8988T (cell line): ENCODE measurements at regions not wholly inside any gene's neighbourhood (a gene's known extent, or its start where the extent isn't known, plus 50 kb on each side); places are given as distances from the start of the nearest gene placed in this dataset.
"Not testable (repeated sequence)": the region's sequence is repeated elsewhere in the genome, so short reads cannot be mapped to it uniquely, and the experiment has no call there.

ENCODE experiments used
- DNase-seq: peaks from one replicate; pipeline ENCODE4 v3.0.0; 2011

DNA sequence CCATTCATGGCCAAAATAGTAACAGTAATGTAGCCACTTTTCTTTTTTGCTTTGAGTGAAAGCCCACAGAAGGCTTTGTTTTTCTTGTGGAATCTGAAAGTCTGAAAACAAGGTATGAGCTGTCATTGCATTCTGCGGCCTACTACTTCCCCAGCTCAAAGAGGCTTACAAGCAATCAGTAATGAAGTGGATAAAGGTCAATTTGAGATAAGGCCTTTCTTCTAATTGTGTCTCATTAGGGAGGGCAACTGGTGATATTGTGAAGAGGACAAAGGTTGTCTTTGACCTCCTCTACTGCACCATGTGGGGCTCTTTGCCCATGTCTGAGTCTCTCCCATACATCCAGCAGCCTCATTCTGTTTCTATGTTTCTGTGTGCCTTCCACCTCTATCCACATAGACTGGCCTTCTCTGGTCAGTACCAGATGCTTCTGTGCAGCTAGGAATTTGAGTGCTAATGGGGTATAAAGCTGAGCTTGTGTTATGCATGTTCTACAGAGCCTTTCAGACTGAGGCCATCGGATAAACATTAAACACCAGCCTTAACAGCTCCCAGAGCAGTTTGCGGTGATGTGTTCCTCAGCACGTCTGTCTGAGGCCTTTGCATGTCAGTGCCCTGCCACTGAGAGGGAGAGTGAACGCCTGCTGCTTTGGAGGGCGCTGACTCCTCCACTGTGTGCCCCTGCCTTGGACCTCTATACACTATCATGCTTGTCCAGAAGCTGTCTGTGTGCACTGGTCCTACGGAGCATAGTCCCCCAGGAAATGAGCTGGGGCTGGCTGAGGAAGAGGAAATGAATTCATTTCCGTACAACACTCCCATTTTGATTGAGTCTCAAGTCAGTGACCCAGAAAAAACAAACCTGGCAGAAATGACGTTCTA is 80.2 kb downstream of the SH2D1A start:
- no peak for DNase-seq

- DNase-seq, result no peak
Measured at GRCh38 chrX:124433186-124433585, 86.8 kb downstream of the SH2D1A start.

DNA sequence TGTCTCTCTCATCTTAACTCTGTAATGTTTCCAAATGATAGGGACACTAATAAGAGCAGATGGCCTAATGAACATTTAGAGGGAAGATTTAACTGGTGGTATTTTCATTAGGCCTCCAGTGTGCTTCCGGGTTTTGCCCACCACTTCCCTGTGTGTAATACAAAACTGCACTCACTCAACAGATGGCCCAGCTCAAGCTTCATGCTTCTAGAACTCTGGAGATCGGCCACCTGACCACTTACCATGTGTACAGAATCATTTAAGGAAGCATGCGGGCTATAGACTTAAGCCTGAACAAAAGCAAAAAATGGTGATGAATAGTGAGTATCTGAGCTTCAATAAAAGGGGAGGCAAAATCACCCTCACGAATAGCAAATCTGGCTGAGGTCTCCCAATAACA is 89.3 kb downstream of the SH2D1A start:
- no peak for DNase-seq

GRCh38 chrX:124440695-124441094 is 94.3 kb downstream of the SH2D1A start:
- DNase-seq, result no peak

- DNase-seq, result no peak
Measured at GRCh38 chrX:124441971-124442590, 95.7 kb downstream of the SH2D1A start.

DNA sequence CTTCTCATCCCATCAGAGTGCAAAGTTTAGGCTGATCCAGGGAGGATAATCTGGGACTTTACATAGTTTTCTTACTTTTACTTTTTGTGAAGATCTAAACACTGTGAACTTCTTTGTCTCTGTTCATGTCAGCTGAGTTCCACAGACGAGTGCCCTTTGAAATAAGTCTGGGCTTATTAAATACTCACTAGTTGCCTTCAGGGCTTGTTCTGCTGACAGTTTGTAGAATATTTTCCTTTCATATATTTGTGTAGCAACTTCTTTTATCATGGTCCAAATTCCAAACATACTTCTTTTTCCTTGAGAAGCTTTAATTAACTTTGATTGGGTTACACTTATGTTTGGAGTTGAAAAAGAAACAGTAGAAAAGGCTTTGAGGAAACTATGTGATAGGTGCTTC is 109.6 kb downstream of the SH2D1A start:
- DNase-seq, result no peak

DNA sequence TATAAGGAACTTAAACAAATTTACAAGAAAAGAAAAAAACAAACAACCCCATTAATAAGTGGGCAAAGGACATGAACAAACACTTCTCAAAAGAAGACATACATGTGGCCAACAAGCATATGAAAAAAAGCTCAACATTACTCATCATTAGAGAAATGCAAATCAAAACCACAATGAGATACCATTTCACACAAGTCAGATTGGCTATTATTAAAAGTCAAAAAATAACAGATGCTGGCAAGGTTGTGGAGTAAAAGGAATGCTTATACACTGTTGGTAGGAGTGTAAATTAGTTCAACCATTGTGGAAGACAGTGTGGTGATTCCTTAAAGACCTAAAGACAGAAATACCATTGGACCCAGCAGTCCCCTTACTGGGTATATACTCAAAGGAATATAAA is 113.5 kb downstream of the SH2D1A start:
- not testable (repeated sequence) for DNase-seq

GRCh38 chrX:124462931-124463330 is 116.6 kb downstream of the SH2D1A start:
- no peak for DNase-seq

DNA sequence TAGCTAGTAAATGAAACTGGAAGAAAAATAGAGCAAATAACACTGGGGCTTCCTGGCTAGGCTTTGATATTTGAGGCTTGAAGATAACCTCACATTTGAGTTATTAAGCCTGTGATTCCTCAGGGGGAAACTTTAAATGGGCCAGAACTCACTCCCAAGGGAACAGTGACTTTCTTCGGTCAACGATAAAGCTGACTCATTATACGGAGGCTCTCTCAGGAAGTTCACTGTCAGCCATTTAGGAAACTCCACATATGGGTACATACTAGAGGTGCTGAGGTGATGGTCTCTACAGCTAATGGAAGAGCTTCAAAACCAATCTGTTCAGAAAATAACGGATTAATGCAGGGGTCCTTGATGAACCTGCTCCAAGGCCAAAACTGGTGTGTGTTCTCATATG is 120.8 kb downstream of the SH2D1A start:
- no peak for DNase-seq

DNA sequence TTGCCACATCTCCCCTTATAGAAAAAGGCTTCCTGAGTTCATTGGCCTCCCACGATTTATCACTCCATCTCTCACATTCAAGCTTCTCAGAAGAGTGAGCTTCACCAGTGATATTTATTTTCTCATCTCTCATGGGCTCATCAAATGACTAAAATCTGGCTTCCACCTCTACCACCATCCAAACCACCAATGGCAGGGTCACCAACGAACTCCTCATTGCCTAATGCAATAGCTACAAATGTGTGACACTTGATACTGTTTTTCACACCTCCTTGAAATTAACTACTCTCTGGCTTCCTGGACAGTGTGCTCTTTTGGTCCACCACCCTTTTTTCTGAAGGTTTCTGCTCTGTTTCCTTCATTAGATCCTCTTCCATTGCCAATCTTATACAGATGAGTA is 129.0 kb downstream of the SH2D1A start:
- no peak for DNase-seq

GRCh38 chrX:124476562-124476961 is 130.2 kb downstream of the SH2D1A start:
- DNase-seq, result no peak

- DNase-seq, result no peak
Measured at GRCh38 chrX:124478046-124478445, 131.7 kb downstream of the SH2D1A start.

DNA sequence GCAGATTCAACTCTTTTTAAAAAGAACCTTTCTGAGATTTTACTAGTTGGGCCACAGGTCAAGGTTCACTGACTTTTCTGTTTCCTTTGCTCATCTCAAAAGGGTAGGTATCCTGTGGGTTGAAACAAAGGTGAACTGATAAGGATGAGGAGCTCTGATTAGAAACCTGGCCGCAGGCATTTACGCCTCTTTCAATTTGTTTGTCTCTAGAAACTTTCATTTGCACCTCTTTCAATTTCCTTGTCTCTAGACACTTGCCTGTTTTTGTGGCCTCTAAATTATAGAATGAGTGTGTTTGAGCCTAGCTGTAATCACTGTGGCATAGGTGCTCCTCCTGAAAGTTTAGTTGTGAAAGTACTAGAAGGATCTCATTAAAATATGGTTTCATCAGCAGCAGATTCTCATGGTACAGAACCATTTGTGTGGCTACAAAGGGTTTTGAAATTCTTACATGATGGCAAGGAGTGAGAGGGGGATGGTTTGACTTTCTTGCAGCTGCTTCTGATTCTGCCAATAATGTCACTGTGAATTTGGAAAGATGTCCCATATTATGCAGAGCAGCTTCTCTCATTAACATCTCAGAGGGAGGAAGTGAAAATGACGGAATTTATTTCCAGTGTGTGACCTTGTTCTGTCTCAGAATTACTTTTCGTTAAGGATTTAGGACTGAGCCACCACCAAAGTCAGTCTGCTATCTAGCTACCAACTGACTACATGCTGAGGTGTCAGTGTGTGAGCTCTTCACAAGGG is 142.2 kb downstream of the SH2D1A start:
- DNase-seq, result no peak

DNA sequence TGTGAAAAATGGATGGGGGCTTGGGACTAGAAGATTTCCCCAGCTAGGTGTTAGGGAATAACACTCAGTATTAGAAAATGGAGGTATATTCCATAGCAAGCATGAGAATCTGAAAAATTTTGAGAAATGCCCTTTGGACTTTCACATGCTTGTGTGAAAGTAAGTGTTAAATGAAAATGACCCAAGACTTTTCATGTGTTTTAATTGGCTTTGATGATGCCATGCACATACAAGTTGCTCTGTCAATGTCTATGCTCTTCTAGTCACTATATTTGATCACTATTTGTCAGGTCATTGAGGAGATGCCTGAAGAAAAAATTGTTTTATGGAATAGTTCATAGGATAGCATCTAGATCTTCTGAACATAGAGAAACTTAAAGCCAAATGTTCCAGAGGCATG is 147.6 kb downstream of the SH2D1A start:
- DNase-seq, result no peak

DNA sequence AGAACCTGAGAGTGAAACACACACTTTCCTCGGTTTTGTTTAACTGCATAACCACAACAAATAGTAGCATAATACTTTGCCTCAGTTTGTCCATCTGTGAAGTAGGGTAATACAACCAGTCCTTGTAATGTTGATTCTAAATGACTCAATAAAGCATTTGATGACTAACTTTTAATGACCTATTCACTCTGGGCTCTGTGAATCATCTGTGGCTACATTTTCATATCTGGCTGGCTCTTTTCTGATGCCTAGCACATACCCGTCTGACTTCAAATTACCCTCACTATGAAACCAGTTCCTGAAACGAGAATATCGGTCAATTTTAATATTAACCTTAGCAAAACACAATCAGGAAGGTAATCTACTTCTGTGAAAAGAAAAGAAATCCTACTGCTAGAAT is 151.0 kb downstream of the SH2D1A start:
- DNase-seq, result no peak

DNA sequence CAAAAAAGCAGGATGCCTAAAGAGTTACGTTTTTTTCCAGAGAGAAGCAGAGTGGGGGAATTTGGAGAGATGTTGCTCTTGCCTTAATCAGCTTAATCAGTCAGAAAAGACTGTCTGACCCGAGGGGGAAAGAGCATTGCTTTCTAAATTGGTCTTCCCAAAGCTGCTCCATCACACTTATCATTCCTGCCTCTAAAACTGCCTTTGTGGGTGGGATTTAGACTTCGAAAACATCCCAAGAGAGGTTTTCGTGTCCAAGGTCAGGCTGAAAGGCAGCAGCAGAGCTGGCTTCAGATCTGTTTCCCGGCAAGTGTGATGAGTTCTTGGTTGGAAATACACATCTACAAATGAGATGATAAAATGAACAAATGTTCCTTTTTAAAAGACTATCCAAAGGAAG is 155.2 kb downstream of the SH2D1A start:
- DNase-seq, result no peak

DNA sequence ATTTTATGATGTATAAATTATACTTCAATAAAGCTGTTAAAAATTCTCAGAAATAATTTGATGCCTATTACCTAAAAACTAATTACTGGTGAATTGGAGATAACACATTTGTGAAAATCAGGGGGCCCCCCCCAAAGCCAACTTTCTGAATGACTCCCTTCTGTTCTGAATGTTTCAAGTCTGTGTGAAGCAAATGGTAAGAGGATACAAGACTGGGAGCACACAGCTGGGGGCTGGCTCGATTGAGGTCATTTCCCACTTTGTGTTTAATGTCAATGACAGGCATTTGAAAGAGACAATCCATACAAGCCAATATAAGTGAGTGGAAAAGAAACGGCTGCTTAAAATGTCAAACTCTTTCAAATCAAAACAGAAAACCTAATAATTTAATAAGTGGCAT is 155.8 kb downstream of the SH2D1A start:
- DNase-seq, result no peak

- no peak for DNase-seq
Measured at GRCh38 chrX:124502599-124502998, 156.2 kb downstream of the SH2D1A start.

DNA sequence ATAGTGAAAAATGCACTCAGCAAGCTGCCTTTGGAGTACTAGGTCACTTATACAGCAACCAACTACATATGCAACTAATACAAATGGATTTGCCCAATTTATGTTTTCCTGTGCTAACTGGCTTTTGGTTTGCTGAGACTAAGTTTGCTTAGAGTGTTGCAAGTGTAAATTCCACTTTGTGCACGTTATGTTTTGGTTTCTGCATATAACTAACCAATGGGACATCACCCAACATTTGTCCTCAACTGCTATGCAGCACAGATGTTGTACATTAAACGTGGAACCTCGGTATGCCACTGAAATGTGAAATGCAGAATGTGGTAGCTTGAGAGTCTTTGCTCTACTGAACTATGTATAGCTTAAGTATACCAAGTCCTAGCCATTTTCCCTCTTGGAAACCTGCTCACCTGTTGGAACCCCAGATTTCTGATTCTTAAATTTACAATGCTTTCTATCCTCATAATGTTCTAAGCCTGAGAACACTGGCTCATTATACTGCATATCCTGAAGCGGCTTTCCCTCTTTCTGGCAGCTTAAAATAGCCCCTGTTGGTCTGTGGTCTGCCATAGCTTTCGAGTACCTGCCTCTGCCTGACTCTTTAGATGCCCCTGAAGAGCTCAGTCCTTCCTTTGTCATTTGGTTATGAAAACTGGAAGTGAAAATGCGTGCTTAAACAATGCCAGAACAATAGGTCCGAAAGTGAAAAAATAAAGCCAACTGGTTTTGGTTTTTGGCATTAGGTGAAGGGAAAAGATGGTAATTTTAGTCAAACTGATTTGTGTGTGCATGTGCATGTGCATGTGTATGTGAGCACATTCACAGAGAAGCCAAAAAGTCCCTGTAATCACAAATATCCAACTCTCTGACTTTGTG is 158.0 kb downstream of the SH2D1A start:
- no peak for DNase-seq

DNA sequence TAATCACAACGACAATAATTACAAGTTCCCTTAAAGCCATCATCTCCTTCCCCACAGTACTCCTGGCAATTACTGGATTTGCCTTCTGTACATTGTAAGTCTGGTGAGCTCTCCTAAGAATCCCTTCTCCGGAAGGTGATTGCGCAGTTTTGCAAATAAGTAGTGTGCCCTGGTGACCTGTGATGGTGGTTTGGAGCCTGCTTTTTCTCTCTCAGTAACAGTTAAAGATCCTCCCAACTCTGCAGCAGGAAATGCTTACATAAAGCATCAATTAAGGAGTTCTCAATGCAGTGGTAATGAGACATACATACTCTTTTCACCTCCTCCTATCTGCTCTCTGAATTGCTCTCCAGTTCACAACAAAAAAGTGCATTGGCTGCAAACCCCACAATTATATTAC is 159.7 kb downstream of the SH2D1A start:
- DNase-seq, result no peak

- no peak for DNase-seq
Measured at GRCh38 chrX:124507246-124507645, 160.9 kb downstream of the SH2D1A start.

DNA sequence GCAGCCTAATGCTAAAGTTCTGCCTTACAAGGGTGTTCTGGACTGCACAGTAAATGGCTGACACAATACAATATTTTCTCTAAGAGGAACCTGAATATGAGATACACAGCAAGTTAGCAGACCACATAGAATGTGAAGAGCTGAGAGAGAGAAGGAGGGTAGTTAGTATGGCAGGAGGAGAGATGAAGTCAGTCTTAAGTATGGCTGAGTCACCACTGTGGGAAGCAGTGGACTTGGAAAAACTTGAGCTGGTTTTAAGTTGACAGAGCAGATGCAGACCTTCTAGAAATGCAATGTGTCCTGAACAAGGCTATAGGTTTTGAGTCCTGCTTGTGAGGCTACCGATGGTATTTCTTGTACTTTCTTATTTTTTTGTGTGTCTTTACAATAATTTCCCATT is 172.5 kb downstream of the SH2D1A start:
- DNase-seq, result no peak

DNA sequence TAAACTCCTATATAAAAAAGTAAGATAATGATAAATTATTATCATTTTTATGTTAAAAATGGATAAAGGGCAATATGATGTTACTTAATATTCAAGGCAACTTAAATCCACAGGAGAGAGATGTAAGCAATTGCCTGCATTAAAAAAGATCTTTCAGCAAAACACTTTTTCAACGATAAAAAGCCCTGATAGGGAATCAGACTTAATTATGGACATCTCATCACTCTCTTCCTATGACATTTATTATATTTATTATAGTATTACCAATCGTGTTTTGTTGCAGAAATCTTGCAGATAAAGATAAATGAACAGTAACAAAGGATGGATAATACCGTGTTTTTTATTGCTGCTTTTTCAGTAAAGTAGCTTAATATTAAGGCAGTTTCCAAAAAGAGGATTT is 178.5 kb downstream of the SH2D1A start:
- DNase-seq, result no peak
